Left ventricle myocardium inferior (tissue), 1 donor: ENCODE measurements at regions not wholly inside any gene's neighbourhood (a gene's known extent, or its start where the extent isn't known, plus 50 kb on each side); places are given as distances from the start of the nearest gene placed in this dataset.

ENCODE experiments used
- DNase-seq: peaks from one replicate; pipeline ENCODE4 v3.0.0-alpha.2; 2020
- H3K27ac ChIP-seq: fragments of 200-600 bp; replicated peaks from 2 replicates; pipeline ENCODE4 v1.8.0; 2021
- H3K27me3 ChIP-seq: fragments of 200-600 bp; 2 replicates; pipeline ENCODE4 v1.8.0; 2021; ENCODE audit warnings: low read depth
- H3K36me3 ChIP-seq: fragments of 200-600 bp; 2 replicates; pipeline ENCODE4 v1.8.0; 2021
- H3K4me1 ChIP-seq: fragments of 200-600 bp; 2 replicates; pipeline ENCODE4 v1.8.0; 2021
- H3K4me3 ChIP-seq: fragments of 200-600 bp; 2 replicates; pipeline ENCODE4 v1.8.0; 2021; ENCODE audit warnings: mild to moderate bottlenecking, moderate library complexity
- H3K9me3 ChIP-seq: fragments of 200-600 bp; replicated peaks from 2 replicates; pipeline ENCODE4 v1.8.0; 2021
- CTCF ChIP-seq: fragments of 200-600 bp; IDR thresholded peaks from 2 replicates; pipeline ENCODE4 v1.8.0; 2021; ENCODE audit warnings: antibody characterized with exemption, mild to moderate bottlenecking, borderline replicate concordance
- intact Hi-C: fragments of 100-400 bp; cut with micrococcal nuclease; formaldehyde crosslinking; loops from one replicate; pipeline ENCODE4 v1.11.0; 2022
- donor health status: DM: no; HTN: yes; CAD: no; lungs with severe emphysema.

- Histone ChIP-seq H3K4me1 (no peaks in the 10 kb centered on the region), H3K9me3 (peaks cover 21% of the 10 kb centered on the region), H3K4me3 (no peak overlapping the region), H3K27ac (no peak overlapping the region), H3K36me3 (no peaks in the 10 kb centered on the region), H3K27me3 (peaks cover 6% of the 10 kb centered on the region)
- TF ChIP-seq CTCF: no peak
- intact Hi-C loops: no loop called here
- no peak for DNase-seq
Measured at GRCh38 chr17:13209081-13209480, 191.3 kb upstream of the ELAC2 start.

DNA sequence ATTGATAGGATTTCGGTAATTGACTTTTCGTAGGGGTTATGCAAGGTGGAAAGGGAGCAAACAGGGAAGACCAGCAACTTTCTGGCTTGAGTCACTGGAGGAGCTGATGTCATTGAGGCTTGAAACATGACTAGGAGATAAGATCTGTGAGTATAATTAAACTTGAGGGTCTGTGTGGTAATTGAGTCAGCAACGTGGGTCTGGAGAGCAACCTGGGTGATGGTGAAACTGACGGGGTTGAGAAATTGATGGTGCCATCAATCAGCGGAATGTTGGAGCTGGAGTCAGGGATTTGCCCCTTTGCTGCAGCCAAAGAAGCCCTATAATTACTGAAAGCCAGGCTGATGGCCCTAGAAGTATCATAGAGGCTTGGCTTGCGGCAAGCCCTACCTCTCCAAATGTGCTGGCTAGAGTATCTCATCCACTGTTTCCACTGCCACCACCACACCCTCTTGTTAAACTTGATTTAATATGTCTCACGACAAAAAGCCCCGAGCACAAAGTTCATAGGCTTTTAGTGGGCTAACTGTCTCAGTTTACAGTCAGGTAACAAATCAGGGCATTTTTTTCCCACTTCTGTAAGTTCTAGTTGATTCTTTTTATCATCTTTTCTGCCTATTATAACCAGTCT lies 186.9 kb upstream of the ELAC2 start:
- no peaks in the 10 kb centered on the region for H3K36me3 ChIP-seq
- TF ChIP-seq CTCF: no peak

DNA sequence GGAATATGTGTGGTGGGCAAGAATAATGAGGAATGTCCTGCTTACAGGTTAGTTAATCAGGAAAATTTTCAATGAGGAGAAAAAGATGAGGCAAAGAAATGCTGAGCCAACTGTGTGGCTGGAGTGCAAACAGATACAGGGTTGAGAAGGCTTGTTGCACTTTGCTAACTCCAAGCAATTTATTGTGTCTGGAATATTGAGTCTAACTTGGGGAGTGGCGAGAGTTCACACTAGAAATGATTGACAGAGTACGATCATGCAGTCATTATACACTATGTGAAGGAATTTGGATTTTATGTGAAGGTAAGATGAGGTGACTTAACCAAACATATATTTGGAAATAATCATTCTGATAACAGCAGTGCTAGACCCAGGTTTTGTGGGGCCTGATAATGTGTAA lies 185.0 kb upstream of the ELAC2 start:
- Histone ChIP-seq H3K4me1 (no peaks in the 10 kb centered on the region), H3K9me3 (no peaks in the 10 kb centered on the region), H3K27ac (no peak overlapping the region), H3K27me3 (peaks cover 6% of the 10 kb centered on the region), H3K36me3 (no peaks in the 10 kb centered on the region), H3K4me3 (no peak overlapping the region)
- TF ChIP-seq CTCF: no peak
- intact Hi-C loops: no loop called here
- no peak for DNase-seq

More for the DNA sequence above, 186.9 kb upstream of the ELAC2 start:
- Histone ChIP-seq H3K27ac (no peak overlapping the region), H3K9me3 (peaks cover 5% of the 10 kb centered on the region), H3K27me3 (peaks cover 6% of the 10 kb centered on the region), H3K4me3 (no peak overlapping the region), H3K4me1 (no peaks in the 10 kb centered on the region)
- intact Hi-C loops: no loop called here
- DNase-seq: no peak

DNA sequence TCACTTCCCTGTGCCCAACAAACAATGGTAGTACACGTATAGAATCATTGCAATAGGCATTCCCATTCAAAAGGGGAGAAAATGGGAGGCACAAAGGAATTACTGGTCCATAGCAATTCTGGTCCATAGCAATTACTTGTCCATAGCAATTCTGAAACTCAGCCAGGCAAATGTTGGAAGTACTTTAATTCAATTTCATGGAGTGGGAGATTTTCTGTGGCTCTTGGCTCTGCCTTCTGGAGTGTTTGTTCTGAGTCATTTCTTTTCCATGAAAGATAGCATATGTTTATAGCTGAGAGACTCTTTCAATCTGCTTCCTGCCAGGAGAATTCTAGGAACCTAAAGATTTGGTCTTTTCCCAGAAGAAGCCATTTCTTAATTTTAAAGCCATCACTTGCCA lies 182.8 kb upstream of the ELAC2 start:
- no peak for DNase-seq
- no peaks in the 10 kb centered on the region for H3K4me1 ChIP-seq
- no peaks in the 10 kb centered on the region for H3K9me3 ChIP-seq
- H3K27ac ChIP-seq: no peak overlapping the region
- TF ChIP-seq CTCF: no peak
- no peak overlapping the region for H3K4me3 ChIP-seq
- peaks cover 6% of the 10 kb centered on the region for H3K27me3 ChIP-seq
- intact Hi-C loops: no loop called here
- no peaks in the 10 kb centered on the region for H3K36me3 ChIP-seq

GRCh38 chr17:13199425-13199824 lies 181.6 kb upstream of the ELAC2 start:
- no peak overlapping the region for H3K4me3 ChIP-seq
- intact Hi-C loops: no loop called here
- no peaks in the 10 kb centered on the region for H3K4me1 ChIP-seq
- no peak for DNase-seq
- TF ChIP-seq CTCF: no peak
- no peaks in the 10 kb centered on the region for H3K9me3 ChIP-seq
- H3K27ac ChIP-seq: no peak overlapping the region
- H3K27me3 ChIP-seq: peaks cover 3% of the 10 kb centered on the region
- no peaks in the 10 kb centered on the region for H3K36me3 ChIP-seq

- no peak overlapping the region for H3K27ac ChIP-seq
- no peaks in the 10 kb centered on the region for H3K4me1 ChIP-seq
- no peak for DNase-seq
- no peak for TF ChIP-seq CTCF
- no peaks in the 10 kb centered on the region for H3K27me3 ChIP-seq
- H3K36me3 ChIP-seq: no peaks in the 10 kb centered on the region
- intact Hi-C loops: no loop called here
- H3K4me3 ChIP-seq: no peak overlapping the region
- no peaks in the 10 kb centered on the region for H3K9me3 ChIP-seq
Measured at GRCh38 chr17:13197586-13197985, 179.8 kb upstream of the ELAC2 start.
